Spinal cord (tissue), 9 donors: ENCODE measurements at regions not wholly inside any gene's neighbourhood (a gene's known extent, or its start where the extent isn't known, plus 50 kb on each side); places are given as distances from the start of the nearest gene placed in this dataset.
A peak's percentile ranks its signal among the peaks of the same experiment; 100 is the strongest.

Source experiments
- DNase-seq, 6 donors: peaks; one replicate each; pipeline versions ENCODE4 v3.0.0 to v3.0.0-alpha.2; 2013 to 2015; ENCODE audit warnings: low spot score in 6 of 6, low read depth in 4 of 6
- H3K27ac ChIP-seq: one replicate; pipeline ENCODE4 v1.5.1; 2013; ENCODE audit warnings: low read depth, low read length, control low read depth
- H3K27me3 ChIP-seq: one replicate; pipeline ENCODE4 v1.6.1; 2013; ENCODE audit warnings: low read length; ENCODE audit not compliant: control insufficient read depth, insufficient read depth
- H3K36me3 ChIP-seq: one replicate; pipeline ENCODE4 v1.6.1; 2013; ENCODE audit warnings: low read length; ENCODE audit not compliant: control insufficient read depth, insufficient read depth
- H3K4me1 ChIP-seq: one replicate; pipeline ENCODE4 v1.6.1; 2013; ENCODE audit warnings: low read length; ENCODE audit not compliant: control insufficient read depth, insufficient read depth
- H3K4me3 ChIP-seq: one replicate; pipeline ENCODE4 v1.5.1; 2013; ENCODE audit warnings: low read depth, low read length, control low read depth
- H3K9me3 ChIP-seq: one replicate; pipeline ENCODE4 v1.6.1; 2013; ENCODE audit warnings: low read length; ENCODE audit not compliant: control insufficient read depth, insufficient read depth
- WGBS: methylation state at CpG from one replicate; pipeline ENCODE4 v1.1.5; 2013; ENCODE audit warnings: missing lambda C conversion rate; ENCODE audit not compliant: insufficient coverage; 5-methylcytosine and 5-hydroxymethylcytosine counted together
- donor health status: healthy.

GRCh38 chr13:85935868-85936467 is 136.7 kb upstream of the SLITRK6 start:
- no peak for DNase-seq
- Histone ChIP-seq H3K27me3 (no peaks in the 10 kb centered on the region), H3K4me1 (no peaks in the 10 kb centered on the region), H3K4me3 (no peak overlapping the region), H3K36me3 (no peaks in the 10 kb centered on the region), H3K27ac (no peak overlapping the region), H3K9me3 (peaks cover 10% of the 10 kb centered on the region)
- WGBS = no CpG with 5 or more reads among the region's 4 CpGs

DNA sequence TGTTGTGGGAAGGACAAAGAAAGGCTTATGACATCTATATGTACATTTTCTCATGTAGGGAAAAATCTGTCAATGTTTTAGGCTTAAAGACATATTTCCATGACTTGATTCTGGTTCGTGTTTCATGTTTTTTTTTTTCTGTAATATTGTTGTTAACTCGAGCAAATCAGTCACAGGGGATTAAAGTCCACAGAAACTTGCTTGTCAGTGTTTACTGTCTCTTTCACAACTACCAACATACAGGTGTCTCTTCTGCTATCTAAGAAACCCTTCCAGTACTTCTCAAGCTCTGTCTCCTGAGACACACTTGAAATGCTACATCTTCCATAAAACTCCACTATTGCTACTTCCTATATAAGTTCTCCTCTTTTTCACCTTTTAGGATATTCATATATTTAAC is 130.9 kb upstream of the SLITRK6 start:
- WGBS = 20% methylated on average over 1 of the region's 2 CpGs
- DNase-seq = no peak
- no peaks in the 10 kb centered on the region for H3K27me3 ChIP-seq
- H3K9me3 ChIP-seq = no peaks in the 10 kb centered on the region
- H3K4me1 ChIP-seq = no peaks in the 10 kb centered on the region
- H3K36me3 ChIP-seq = no peaks in the 10 kb centered on the region
- H3K27ac ChIP-seq = no peak overlapping the region
- no peak overlapping the region for H3K4me3 ChIP-seq

GRCh38 chr13:85910962-85911361 is 111.7 kb upstream of the SLITRK6 start:
- Histone ChIP-seq H3K27ac (no peak overlapping the region), H3K4me1 (no peaks in the 10 kb centered on the region), H3K27me3 (no peaks in the 10 kb centered on the region), H3K9me3 (peaks cover 2% of the 10 kb centered on the region), H3K4me3 (no peak overlapping the region), H3K36me3 (no peaks in the 10 kb centered on the region)
- DNase-seq = no peak
- 80% methylated on average over 1 of the region's 1 CpG for WGBS

- no CpG with 5 or more reads among the region's 2 CpGs for WGBS
- H3K9me3 ChIP-seq = no peaks in the 10 kb centered on the region
- no peaks in the 10 kb centered on the region for H3K4me1 ChIP-seq
- no peaks in the 10 kb centered on the region for H3K36me3 ChIP-seq
- DNase-seq = no peak
- H3K4me3 ChIP-seq = no peak overlapping the region
- no peak overlapping the region for H3K27ac ChIP-seq
- no peaks in the 10 kb centered on the region for H3K27me3 ChIP-seq
These were observed 101.3 kb upstream of the SLITRK6 start for GRCh38 chr13:85900521-85900920.

GRCh38 chr13:85896516-85897450 is 97.6 kb upstream of the SLITRK6 start:
- Histone ChIP-seq H3K4me1 (no peaks in the 10 kb centered on the region), H3K36me3 (no peaks in the 10 kb centered on the region), H3K9me3 (no peaks in the 10 kb centered on the region), H3K4me3 (no peak overlapping the region), H3K27ac (no peak overlapping the region), H3K27me3 (no peaks in the 10 kb centered on the region)
- WGBS = 92% methylated on average over 3 of the region's 3 CpGs
- DNase-seq = no peak

DNA sequence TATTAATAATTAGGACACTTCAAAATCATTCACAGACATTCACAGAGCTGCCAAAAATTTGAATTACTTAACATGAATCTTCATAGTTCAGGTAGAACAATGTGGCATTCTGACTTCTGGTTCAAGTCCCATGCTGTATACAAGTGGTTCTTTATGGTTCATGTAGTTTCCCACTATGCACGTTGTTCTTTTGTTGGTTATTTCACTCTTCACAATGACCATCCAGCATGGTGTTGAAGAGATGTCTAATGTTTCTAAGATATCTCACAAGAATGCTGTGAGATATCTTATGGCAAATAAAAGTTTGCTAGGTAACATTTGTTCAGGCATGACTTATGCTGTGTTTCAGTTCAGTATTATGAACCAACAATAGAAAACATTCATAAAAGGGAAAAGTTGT is 88.2 kb upstream of the SLITRK6 start:
- no peak for DNase-seq
- no CpG with 5 or more reads among the region's 1 CpG for WGBS
- Histone ChIP-seq H3K4me3 (no peak overlapping the region), H3K27me3 (no peaks in the 10 kb centered on the region), H3K27ac (no peak overlapping the region), H3K9me3 (no peaks in the 10 kb centered on the region), H3K36me3 (no peaks in the 10 kb centered on the region), H3K4me1 (no peaks in the 10 kb centered on the region)

GRCh38 chr13:85879014-85879413 is 79.8 kb upstream of the SLITRK6 start:
- Histone ChIP-seq H3K36me3 (no peaks in the 10 kb centered on the region), H3K4me3 (no peak overlapping the region), H3K9me3 (no peaks in the 10 kb centered on the region), H3K27me3 (no peaks in the 10 kb centered on the region), H3K4me1 (no peaks in the 10 kb centered on the region), H3K27ac (no peak overlapping the region)
- DNase-seq = peak in 2 of 6 donors; percentile 4 to 65
- WGBS = no CpG with 5 or more reads among the region's 2 CpGs

- Histone ChIP-seq H3K36me3 (no peaks in the 10 kb centered on the region), H3K27me3 (no peaks in the 10 kb centered on the region), H3K4me3 (no peak overlapping the region), H3K4me1 (no peaks in the 10 kb centered on the region), H3K27ac (no peak overlapping the region), H3K9me3 (no peaks in the 10 kb centered on the region)
- DNase-seq = no peak
- WGBS = 60% methylated on average over 1 of the region's 1 CpG
These were observed 65.8 kb upstream of the SLITRK6 start for GRCh38 chr13:85864963-85865530.

GRCh38 chr13:85853901-85854663 is 54.9 kb upstream of the SLITRK6 start:
- peaks cover 3% of the 10 kb centered on the region for H3K9me3 ChIP-seq
- 84% methylated on average over 9 of the region's 11 CpGs for WGBS

More at GRCh38 chr13:85853901-85854663, 54.9 kb upstream of the SLITRK6 start:
- Histone ChIP-seq H3K4me1 (no peaks in the 10 kb centered on the region), H3K27me3 (no peaks in the 10 kb centered on the region), H3K4me3 (no peak overlapping the region), H3K27ac (no peak overlapping the region), H3K36me3 (no peaks in the 10 kb centered on the region)
- DNase-seq = no peak
